Hepatocyte (in vitro differentiated cells): ENCODE measurements at regions not wholly inside any gene's neighbourhood (a gene's known extent, or its start where the extent isn't known, plus 50 kb on each side); places are given as distances from the start of the nearest gene placed in this dataset.

Experiments used
- DNase-seq: peaks from one replicate; pipeline ENCODE4 v3.0.0-alpha.2; 2016; ENCODE audit warnings: low spot score
- H2AFZ ChIP-seq: fragments of 200-600 bp; sonication (generic); 2 replicates; pipeline ENCODE4 v1.6.0; 2016; ENCODE audit warnings: antibody characterized with exemption, mild to moderate bottlenecking
- H3K27ac ChIP-seq: fragments of 200-600 bp; sonication (generic); 2 replicates; pipeline ENCODE4 v1.5.1; 2016; ENCODE audit warnings: mild to moderate bottlenecking
- H3K27me3 ChIP-seq: fragments of 200-600 bp; sonication (generic); 2 replicates; pipeline ENCODE4 v1.6.1; 2016
- H3K36me3 ChIP-seq: fragments of 200-600 bp; sonication (generic); replicated peaks from 2 replicates; pipeline ENCODE4 v1.5.1; 2016; ENCODE audit warnings: low read depth; ENCODE audit not compliant: insufficient read depth
- H3K4me1 ChIP-seq: fragments of 200-600 bp; sonication (generic); 2 replicates; pipeline ENCODE4 v1.5.1; 2016; ENCODE audit warnings: mild to moderate bottlenecking, moderate library complexity; ENCODE audit not compliant: insufficient read depth
- H3K4me2 ChIP-seq: fragments of 200-600 bp; sonication (generic); 2 replicates; pipeline ENCODE4 v1.6.0; 2016
- H3K4me3 ChIP-seq: fragments of 200-600 bp; sonication (generic); 2 replicates; pipeline ENCODE4 v1.5.1; 2016; ENCODE audit warnings: mild to moderate bottlenecking
- H3K79me2 ChIP-seq: fragments of 200-600 bp; sonication (generic); 2 replicates; pipeline ENCODE4 v1.6.0; 2017; ENCODE audit warnings: mild to moderate bottlenecking
- H3K9me2 ChIP-seq: fragments of 200-600 bp; sonication (generic); replicated peaks from 2 replicates; pipeline ENCODE4 v1.6.0; 2017; ENCODE audit warnings: mild to moderate bottlenecking; ENCODE audit not compliant: insufficient read depth
- H3K9me3 ChIP-seq: fragments of 200-600 bp; sonication (generic); 2 replicates; pipeline ENCODE4 v1.5.1; 2016; ENCODE audit warnings: low read depth, mild to moderate bottlenecking
- H4K20me1 ChIP-seq: fragments of 200-600 bp; sonication (generic); 2 replicates; pipeline ENCODE4 v1.6.0; 2016; ENCODE audit warnings: mild to moderate bottlenecking; ENCODE audit not compliant: insufficient read depth, poor library complexity, severe bottlenecking
- EZH2 ChIP-seq: fragments of 200-600 bp; sonication (generic); IDR thresholded peaks from 2 replicates; pipeline ENCODE4 v1.6.1; 2016; ENCODE audit warnings: antibody characterized with exemption, mild to moderate bottlenecking, borderline replicate concordance
- EZH2phosphoT487 ChIP-seq: fragments of 200-600 bp; sonication (generic); IDR thresholded peaks from one replicate; pipeline ENCODE4 v1.6.1; 2018; ENCODE audit warnings: antibody characterized with exemption, mild to moderate bottlenecking, low read depth, moderate library complexity; ENCODE audit not compliant: unreplicated experiment, severe bottlenecking
- WGBS: methylation state at CpG from one replicate; pipeline ENCODE4 v1.1.6; 2016; ENCODE audit warnings: low lambda C conversion rate; ENCODE audit errors: missing lambda C conversion rate; 5-methylcytosine and 5-hydroxymethylcytosine counted together
- TF ChIP-seq, protein P1 (sequence below): fragments of 200-600 bp; sonication (generic); IDR thresholded peaks from 2 replicates; pipeline ENCODE4 v1.5.1; 2016; ENCODE audit warnings: antibody characterized with exemption, mild to moderate bottlenecking; ENCODE audit not compliant: poor library complexity

DNA sequence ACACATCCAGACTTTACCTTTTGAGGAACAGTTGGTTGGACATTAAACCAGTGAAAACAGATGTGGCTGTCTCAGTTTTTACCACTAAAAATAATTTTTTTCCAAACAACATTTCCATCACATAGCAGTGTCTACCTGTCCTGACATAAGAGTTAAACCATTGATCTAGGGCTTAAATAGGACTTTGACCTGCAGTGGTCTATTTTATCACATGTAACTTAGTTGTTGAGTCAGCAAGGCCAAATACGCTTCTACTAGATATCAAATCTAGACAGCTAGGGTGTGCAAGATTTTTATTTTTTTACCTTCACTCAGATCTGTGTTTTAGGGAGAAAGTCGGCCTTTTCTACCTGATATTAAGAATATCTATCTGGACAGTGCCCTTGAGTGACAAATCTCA lies 88.8 kb upstream of the ZFP64 start:
- H3K9me3 ChIP-seq: no peaks in the 10 kb centered on the region
- no peak overlapping the region for H3K27ac ChIP-seq
- no peaks in the 10 kb centered on the region for H3K79me2 ChIP-seq
- peaks cover 10% of the 10 kb centered on the region for H3K4me1 ChIP-seq
- H3K4me2 ChIP-seq: no peak overlapping the region
- peaks cover 2% of the 10 kb centered on the region for H3K27me3 ChIP-seq
- H2AFZ ChIP-seq: no peak overlapping the region
- H3K4me3 ChIP-seq: no peak overlapping the region
- no peaks in the 10 kb centered on the region for H3K36me3 ChIP-seq
- H3K9me2 ChIP-seq: no peaks in the 10 kb centered on the region
- 72% methylated on average over 2 of the region's 2 CpGs for WGBS
- H4K20me1 ChIP-seq: no peaks in the 10 kb centered on the region
- DNase-seq: no peak
- TF ChIP-seq EZH2: no peak
- TF ChIP-seq, protein P1, sequence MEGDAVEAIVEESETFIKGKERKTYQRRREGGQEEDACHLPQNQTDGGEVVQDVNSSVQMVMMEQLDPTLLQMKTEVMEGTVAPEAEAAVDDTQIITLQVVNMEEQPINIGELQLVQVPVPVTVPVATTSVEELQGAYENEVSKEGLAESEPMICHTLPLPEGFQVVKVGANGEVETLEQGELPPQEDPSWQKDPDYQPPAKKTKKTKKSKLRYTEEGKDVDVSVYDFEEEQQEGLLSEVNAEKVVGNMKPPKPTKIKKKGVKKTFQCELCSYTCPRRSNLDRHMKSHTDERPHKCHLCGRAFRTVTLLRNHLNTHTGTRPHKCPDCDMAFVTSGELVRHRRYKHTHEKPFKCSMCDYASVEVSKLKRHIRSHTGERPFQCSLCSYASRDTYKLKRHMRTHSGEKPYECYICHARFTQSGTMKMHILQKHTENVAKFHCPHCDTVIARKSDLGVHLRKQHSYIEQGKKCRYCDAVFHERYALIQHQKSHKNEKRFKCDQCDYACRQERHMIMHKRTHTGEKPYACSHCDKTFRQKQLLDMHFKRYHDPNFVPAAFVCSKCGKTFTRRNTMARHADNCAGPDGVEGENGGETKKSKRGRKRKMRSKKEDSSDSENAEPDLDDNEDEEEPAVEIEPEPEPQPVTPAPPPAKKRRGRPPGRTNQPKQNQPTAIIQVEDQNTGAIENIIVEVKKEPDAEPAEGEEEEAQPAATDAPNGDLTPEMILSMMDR: no peak

GRCh38 chr20:52279706-52280105 lies 88.1 kb upstream of the ZFP64 start:
- no peaks in the 10 kb centered on the region for H3K36me3 ChIP-seq
- no peaks in the 10 kb centered on the region for H3K9me2 ChIP-seq
- no peaks in the 10 kb centered on the region for H3K27me3 ChIP-seq
- H3K79me2 ChIP-seq: no peaks in the 10 kb centered on the region
- no peak overlapping the region for H3K4me3 ChIP-seq
- peak; percentile 31 for DNase-seq
- 52% methylated on average over 2 of the region's 2 CpGs for WGBS
- no peaks in the 10 kb centered on the region for H3K9me3 ChIP-seq
- TF ChIP-seq, protein P1: no peak
- TF ChIP-seq EZH2 (no peak), EZH2phosphoT487 (no peak)
- H3K4me1 ChIP-seq: peaks cover 15% of the 10 kb centered on the region
- no peak overlapping the region for H2AFZ ChIP-seq
- H3K27ac ChIP-seq: no peak overlapping the region
- no peaks in the 10 kb centered on the region for H4K20me1 ChIP-seq
- H3K4me2 ChIP-seq: no peak overlapping the region

GRCh38 chr20:52275181-52275691 lies 83.7 kb upstream of the ZFP64 start:
- no peak overlapping the region for H3K4me3 ChIP-seq
- H3K36me3 ChIP-seq: no peaks in the 10 kb centered on the region
- no peaks in the 10 kb centered on the region for H4K20me1 ChIP-seq
- TF ChIP-seq EZH2 (no peak), EZH2phosphoT487 (no peak)
- TF ChIP-seq, protein P1: no peak
- no peaks in the 10 kb centered on the region for H3K79me2 ChIP-seq
- no peak overlapping the region for H2AFZ ChIP-seq
- no peak overlapping the region for H3K27ac ChIP-seq
- 34% methylated on average over 3 of the region's 3 CpGs for WGBS
- no peaks in the 10 kb centered on the region for H3K27me3 ChIP-seq
- peak overlapping the region; percentile 17 for H3K4me2 ChIP-seq
- no peaks in the 10 kb centered on the region for H3K9me3 ChIP-seq
- DNase-seq: peak; percentile 13
- no peaks in the 10 kb centered on the region for H3K9me2 ChIP-seq
- peaks cover 15% of the 10 kb centered on the region for H3K4me1 ChIP-seq

DNA sequence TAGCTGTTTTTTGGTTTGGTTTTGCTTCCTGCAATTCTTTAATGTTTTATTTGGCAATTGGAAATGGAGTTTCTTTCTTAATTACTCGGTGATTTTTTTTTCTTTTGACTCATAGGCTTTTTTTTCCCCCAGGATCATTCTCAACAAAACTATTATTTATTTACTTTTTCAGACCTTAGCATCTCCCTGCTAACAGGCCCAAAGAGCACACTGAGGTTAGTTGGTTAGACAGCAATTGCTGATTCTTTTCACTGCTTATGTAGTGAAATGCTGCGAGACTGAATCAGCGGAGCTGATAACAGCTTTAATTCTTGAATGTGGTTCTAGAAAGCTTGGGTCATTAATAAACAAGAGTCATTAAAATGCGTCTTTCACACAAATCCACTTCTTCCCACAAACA lies 79.1 kb upstream of the ZFP64 start:
- WGBS: 83% methylated on average over 4 of the region's 4 CpGs
- Histone ChIP-seq H3K4me3 (no peak overlapping the region), H3K9me3 (no peaks in the 10 kb centered on the region), H3K4me1 (peaks cover 19% of the 10 kb centered on the region), H2AFZ (no peak overlapping the region), H3K27ac (no peak overlapping the region), H4K20me1 (no peaks in the 10 kb centered on the region), H3K27me3 (no peaks in the 10 kb centered on the region), H3K36me3 (no peaks in the 10 kb centered on the region), H3K9me2 (no peaks in the 10 kb centered on the region), H3K4me2 (no peak overlapping the region), H3K79me2 (no peaks in the 10 kb centered on the region)
- no peak for TF ChIP-seq EZH2
- DNase-seq: no peak
